ENCODE measurements at regions not wholly inside any gene's neighbourhood (a gene's known extent, or its start where the extent isn't known, plus 50 kb on each side); places are given as distances from the start of the nearest gene placed in this dataset.

DNA sequence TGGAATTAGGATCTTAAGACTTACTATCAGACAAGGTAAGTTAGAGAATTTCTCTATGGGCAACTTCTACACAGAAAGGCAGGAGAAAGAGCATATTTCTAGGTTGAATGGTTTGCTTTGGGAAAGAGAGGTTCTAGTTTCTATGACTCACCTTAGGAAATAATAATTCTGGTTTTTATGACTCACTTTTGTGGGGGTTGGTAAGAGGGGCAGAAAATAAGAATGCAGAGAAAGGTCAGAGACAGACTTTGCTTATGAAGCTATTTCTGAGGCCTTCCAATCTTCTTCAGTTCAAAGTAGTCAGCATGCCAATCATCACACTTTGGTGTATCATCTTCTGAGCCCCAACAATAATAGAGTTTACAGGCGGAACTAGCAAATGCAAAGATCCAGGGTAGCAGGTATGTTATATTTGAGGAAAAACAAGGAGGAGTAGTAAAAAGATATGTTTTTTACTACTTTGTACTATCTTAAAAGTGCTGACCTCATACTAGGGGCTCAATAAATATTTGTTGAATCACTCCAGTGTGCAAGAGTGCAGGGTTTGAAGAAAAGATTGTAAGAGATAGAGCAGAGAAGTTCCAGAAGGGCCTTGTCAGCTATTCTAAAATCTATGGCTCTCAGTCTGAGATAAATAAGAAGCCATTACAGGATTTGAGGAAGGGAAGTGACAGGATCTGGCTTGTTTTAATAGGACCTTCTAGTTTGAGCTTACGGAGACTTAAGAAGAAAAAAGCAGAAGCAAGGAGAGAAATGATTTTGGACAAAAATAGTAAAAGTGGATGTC lies 56.7 kb upstream of the LRFN5 start:
- TF ChIP-seq POLR2A (IDR thresholded peaks at IDR 0.05), result no peak
- TF ChIP-seq, protein P1, sequence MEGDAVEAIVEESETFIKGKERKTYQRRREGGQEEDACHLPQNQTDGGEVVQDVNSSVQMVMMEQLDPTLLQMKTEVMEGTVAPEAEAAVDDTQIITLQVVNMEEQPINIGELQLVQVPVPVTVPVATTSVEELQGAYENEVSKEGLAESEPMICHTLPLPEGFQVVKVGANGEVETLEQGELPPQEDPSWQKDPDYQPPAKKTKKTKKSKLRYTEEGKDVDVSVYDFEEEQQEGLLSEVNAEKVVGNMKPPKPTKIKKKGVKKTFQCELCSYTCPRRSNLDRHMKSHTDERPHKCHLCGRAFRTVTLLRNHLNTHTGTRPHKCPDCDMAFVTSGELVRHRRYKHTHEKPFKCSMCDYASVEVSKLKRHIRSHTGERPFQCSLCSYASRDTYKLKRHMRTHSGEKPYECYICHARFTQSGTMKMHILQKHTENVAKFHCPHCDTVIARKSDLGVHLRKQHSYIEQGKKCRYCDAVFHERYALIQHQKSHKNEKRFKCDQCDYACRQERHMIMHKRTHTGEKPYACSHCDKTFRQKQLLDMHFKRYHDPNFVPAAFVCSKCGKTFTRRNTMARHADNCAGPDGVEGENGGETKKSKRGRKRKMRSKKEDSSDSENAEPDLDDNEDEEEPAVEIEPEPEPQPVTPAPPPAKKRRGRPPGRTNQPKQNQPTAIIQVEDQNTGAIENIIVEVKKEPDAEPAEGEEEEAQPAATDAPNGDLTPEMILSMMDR (IDR thresholded peaks at IDR 0.05), result no peak
- Histone ChIP-seq H3K4me3 (no peak overlapping the region), H3K9me3 (no peaks in the 10 kb centered on the region), H3K4me1 (no peaks in the 10 kb centered on the region), H3K27me3 (no peaks in the 10 kb centered on the region), H3K36me3 (no peaks in the 10 kb centered on the region), H3K27ac (no peak overlapping the region)
- DNase-seq (no peak), ATAC-seq (no peak)
- intact Hi-C loops (cut with DNase I), result no loop called here
- 52 to 70% (median 56%) methylated on average over 2 of the region's 2 CpGs for WGBS, 4 donors

DNA sequence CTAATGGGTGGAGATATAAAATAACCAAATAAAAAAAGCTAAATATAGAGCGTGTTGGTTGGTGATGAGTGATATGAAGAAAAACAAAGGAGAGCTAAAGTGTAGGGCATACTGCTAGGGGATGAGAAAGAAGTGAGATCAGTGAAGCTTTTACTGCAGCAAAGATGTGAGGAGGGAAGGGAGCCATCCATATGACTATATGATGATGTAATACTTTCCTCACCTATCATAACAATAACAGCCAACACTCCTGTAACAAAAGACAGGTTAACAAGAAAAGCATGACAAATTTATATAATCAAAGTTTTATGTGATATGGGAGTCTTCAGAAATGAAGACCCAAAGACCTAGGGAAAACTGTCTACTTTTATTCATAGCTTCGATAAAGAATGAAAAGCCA lies 57.4 kb upstream of the LRFN5 start:
- intact Hi-C loops (cut with DNase I), result no loop called here
- no peaks in the 10 kb centered on the region for H3K27me3 ChIP-seq
- no peak overlapping the region for H3K4me3 ChIP-seq
- TF ChIP-seq, protein P1 (IDR thresholded peaks at IDR 0.05), result no peak
- TF ChIP-seq POLR2A (IDR thresholded peaks at IDR 0.05), result no peak
- no peaks in the 10 kb centered on the region for H3K4me1 ChIP-seq
- no peak for DNase-seq
- 84 to 91% (median 86%) methylated on average over 2 of the region's 2 CpGs for WGBS, 4 donors
- no peaks in the 10 kb centered on the region for H3K36me3 ChIP-seq
- no peak overlapping the region for H3K27ac ChIP-seq
- H3K9me3 ChIP-seq, result no peaks in the 10 kb centered on the region
- ATAC-seq, result no peak

DNA sequence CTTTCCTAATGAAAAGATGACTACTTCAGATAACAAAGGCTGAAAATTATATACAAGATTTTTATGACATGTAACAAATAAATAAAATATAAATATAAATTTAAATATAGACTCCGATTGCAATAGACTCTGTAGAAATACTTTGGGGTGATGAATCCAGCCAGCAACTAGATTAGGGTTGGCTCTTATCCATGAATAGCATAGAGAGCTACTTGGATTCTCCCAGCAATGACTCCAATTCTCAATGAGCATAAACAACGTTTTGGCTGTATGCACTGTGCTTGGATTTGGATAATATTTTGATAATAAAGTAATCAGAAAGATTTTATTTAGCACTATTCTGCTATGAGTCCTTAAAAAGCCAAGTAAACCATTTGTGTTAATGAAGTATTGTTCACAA lies 58.0 kb upstream of the LRFN5 start:
- ATAC-seq (no peak), DNase-seq (no peak)
- peaks cover 0 to 3% (median 0%) of the 10 kb centered on the region in 12 donors for H3K9me3 ChIP-seq
- no peak overlapping the region for H3K27ac ChIP-seq
- no peaks in the 10 kb centered on the region for H3K36me3 ChIP-seq
- intact Hi-C loops (cut with DNase I), result no loop called here
- H3K4me3 ChIP-seq, result no peak overlapping the region
- 54 to 60% (median 58%) methylated on average over 2 of the region's 2 CpGs for WGBS, 4 donors
- no peaks in the 10 kb centered on the region for H3K27me3 ChIP-seq
- H3K4me1 ChIP-seq, result no peaks in the 10 kb centered on the region
- TF ChIP-seq, protein P1 (IDR thresholded peaks at IDR 0.05), result no peak
- TF ChIP-seq POLR2A (IDR thresholded peaks at IDR 0.05), result no peak

DNA sequence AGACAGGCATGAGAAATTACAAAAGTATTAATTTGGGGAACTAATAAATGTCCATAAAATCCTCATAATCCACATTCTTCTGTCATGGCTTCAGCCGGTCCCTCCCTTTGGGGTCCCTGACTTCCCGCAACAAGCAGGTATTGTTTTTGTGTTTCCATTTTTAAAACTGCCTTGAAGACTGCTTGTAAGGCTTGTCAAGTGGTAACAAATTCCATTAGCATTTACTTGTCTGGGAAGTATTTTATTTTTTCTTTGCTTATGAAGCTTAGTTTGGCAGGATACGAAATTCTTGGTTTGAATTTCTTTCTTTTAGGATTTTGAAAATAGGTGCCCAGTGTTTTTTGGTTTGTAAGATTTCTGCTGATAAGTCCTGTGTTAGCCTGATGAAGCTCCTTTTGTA lies 65.3 kb upstream of the LRFN5 start:
- Histone ChIP-seq H3K27me3 (no peaks in the 10 kb centered on the region), H3K9me3 (peaks cover 0 to 24% (median 9%) of the 10 kb centered on the region in 12 donors), H3K36me3 (no peaks in the 10 kb centered on the region), H3K27ac (no peak overlapping the region), H3K4me1 (no peaks in the 10 kb centered on the region), H3K4me3 (no peak overlapping the region)
- TF ChIP-seq, protein P1 (IDR thresholded peaks at IDR 0.05), result no peak
- no peak for TF ChIP-seq POLR2A (IDR thresholded peaks at IDR 0.05)
- intact Hi-C loops (cut with DNase I), result no loop called here
- 84 to 92% (median 89%) methylated on average over 3 of the region's 3 CpGs for WGBS, 4 donors
- no peak for DNase-seq
- ATAC-seq, result no peak
